Stomach (tissue), 8 donors: ENCODE measurements at regions not wholly inside any gene's neighbourhood (a gene's known extent, or its start where the extent isn't known, plus 50 kb on each side); places are given as distances from the start of the nearest gene placed in this dataset.

Experiments used
- DNase-seq, 2 donors: peaks; one replicate each; pipeline versions ENCODE4 v3.0.0 to v3.0.0-alpha.2; 2013 to 2019
- H3K27ac ChIP-seq, 5 donors: fragments of 200-600 bp in 4 of 5; sonication (generic) in 4 of 5; one replicate each; pipeline ENCODE4 v1.5.1; 2013 to 2019; ENCODE audit warnings: mild to moderate bottlenecking in 1 of 5, moderate library complexity in 1 of 5
- H3K27me3 ChIP-seq, 3 donors: fragments of 200-600 bp; sonication (generic); one replicate each; pipeline ENCODE4 v1.5.1; 2017 to 2019; ENCODE audit warnings: mixed run types in 1 of 3
- H3K36me3 ChIP-seq, 4 donors: fragments of 200-600 bp; sonication (generic); 1 replicate in 3 of 4; 2 replicates in 1 of 4; pipeline ENCODE4 v1.5.1; 2016 to 2019
- H3K4me1 ChIP-seq, 4 donors: fragments of 200-600 bp; sonication (generic); one replicate each; pipeline ENCODE4 v1.5.1; 2016 to 2019
- H3K4me3 ChIP-seq, 4 donors: fragments of 200-600 bp; sonication (generic) in 3 of 4; one replicate each; pipeline ENCODE4 v1.5.1; 2016 to 2019; ENCODE audit warnings: mild to moderate bottlenecking in 1 of 4
- H3K9me3 ChIP-seq, 4 donors: fragments of 200-600 bp; sonication (generic); one replicate each; pipeline ENCODE4 v1.5.1; 2016 to 2019
- CTCF ChIP-seq, 7 experiments: fragments of 450-650 bp in 4 of 7; fragments of 200-600 bp in 3 of 7; sonication (generic) in 3 of 7; IDR thresholded peaks; one replicate each; pipeline ENCODE4 v1.5.1; 2016 to 2019; ENCODE audit warnings: antibody characterized with exemption in 7 of 7, control low read depth in 2 of 7, mild to moderate bottlenecking in 1 of 7
- EP300 ChIP-seq: sonication (generic); formaldehyde crosslinking; IDR thresholded peaks from one replicate; pipeline ENCODE4 v1.6.1; 2017; ENCODE audit warnings: antibody characterized with exemption
- POLR2A ChIP-seq, 4 donors: fragments of 450-650 bp; IDR thresholded peaks; one replicate each; pipeline ENCODE4 v1.6.1; 2016; ENCODE audit warnings: antibody characterized with exemption in 4 of 4, control low read depth in 2 of 4, mild to moderate bottlenecking in 1 of 4, moderate library complexity in 1 of 4
- POLR2AphosphoS5 ChIP-seq, 3 donors: sonication (generic); formaldehyde crosslinking; IDR thresholded peaks; one replicate each; pipeline ENCODE4 v1.6.1; 2016; ENCODE audit warnings: antibody characterized with exemption in 3 of 3
- WGBS, 5 donors: extraction: QIAGEN DNeasy Blood & Tissue Kit in 3 of 5; methylation state at CpG; one replicate each; pipeline versions ENCODE4 v1.1.5 to v1.1.7; 2013 to 2018; 5-methylcytosine and 5-hydroxymethylcytosine counted together
- intact Hi-C: fragments of 100-400 bp; cut with DNase I; formaldehyde crosslinking; loops from one replicate; pipeline ENCODE4 v1.15.1; 2023; ENCODE audit warnings: low total_unique reads
- donor health status: healthy with polysubstance abuse.
- donor health status: Bipolar disorder and iron deficiency.
- donor health status: healthy.

GRCh38 chr7:116422683-116423082 lies 76.9 kb upstream of the CAV2 start:
- intact Hi-C loops = no loop called here

GRCh38 chr7:116423499-116423898 lies 76.0 kb upstream of the CAV2 start:
- Histone ChIP-seq H3K4me1 (peaks cover 0 to 24% (median 11%) of the 10 kb centered on the region in 4 donors), H3K4me3 (no peak overlapping the region), H3K27me3 (no peaks in the 10 kb centered on the region), H3K27ac (no peak overlapping the region), H3K36me3 (no peaks in the 10 kb centered on the region), H3K9me3 (no peaks in the 10 kb centered on the region)
- 45 to 73% (median 62%) methylated on average over 3 of the region's 3 CpGs for WGBS, 5 donors
- intact Hi-C loops = no loop called here
- TF ChIP-seq CTCF (IDR thresholded peaks at IDR 0.05) (no peak), POLR2AphosphoS5 (IDR thresholded peaks at IDR 0.05) (no peak)
- no peak for DNase-seq

More at GRCh38 chr7:116422683-116423082, 76.9 kb upstream of the CAV2 start:
- TF ChIP-seq CTCF (IDR thresholded peaks at IDR 0.05) = no peak
- no peak for TF ChIP-seq EP300
- H3K9me3 ChIP-seq = no peaks in the 10 kb centered on the region
- H3K27ac ChIP-seq = no peak overlapping the region
- no peak for DNase-seq
- no peaks in the 10 kb centered on the region for H3K27me3 ChIP-seq
- no peak overlapping the region for H3K4me3 ChIP-seq
- H3K4me1 ChIP-seq = peaks cover 0 to 29% (median 13%) of the 10 kb centered on the region in 4 donors
- no peaks in the 10 kb centered on the region for H3K36me3 ChIP-seq

GRCh38 chr7:116425647-116426209 lies 73.8 kb upstream of the CAV2 start:
- Histone ChIP-seq H3K27ac (no peak overlapping the region), H3K4me1 (peaks cover 0 to 24% (median 11%) of the 10 kb centered on the region in 4 donors), H3K36me3 (no peaks in the 10 kb centered on the region), H3K9me3 (no peaks in the 10 kb centered on the region), H3K27me3 (no peaks in the 10 kb centered on the region), H3K4me3 (no peak overlapping the region)
- no peak for DNase-seq
- WGBS, 5 donors = 66 to 76% (median 69%) methylated on average over 3 of the region's 3 CpGs
- intact Hi-C loops = no loop called here
- TF ChIP-seq CTCF (IDR thresholded peaks at IDR 0.05) = no peak
- TF ChIP-seq POLR2A (IDR thresholded peaks at IDR 0.05) = no peak
- no peak for TF ChIP-seq EP300
- TF ChIP-seq POLR2AphosphoS5 (IDR thresholded peaks at IDR 0.05) = no peak

- intact Hi-C loops = no loop called here
Measured at GRCh38 chr7:116426428-116427156, 72.9 kb upstream of the CAV2 start.

More at GRCh38 chr7:116426428-116427156, 72.9 kb upstream of the CAV2 start:
- no peaks in the 10 kb centered on the region for H3K9me3 ChIP-seq
- no peaks in the 10 kb centered on the region for H3K27me3 ChIP-seq
- peak; percentile 45 to 72 for DNase-seq
- no peak for TF ChIP-seq POLR2A (IDR thresholded peaks at IDR 0.05)
- TF ChIP-seq EP300 = no peak
- peak in 2 of 3 donors; percentile 67 to 81 for TF ChIP-seq POLR2AphosphoS5 (IDR thresholded peaks at IDR 0.05)
- TF ChIP-seq CTCF (IDR thresholded peaks at IDR 0.05) = no peak
- H3K36me3 ChIP-seq = no peaks in the 10 kb centered on the region
- 28 to 41% (median 36%) methylated on average over 4 of the region's 4 CpGs for WGBS, 5 donors
- H3K27ac ChIP-seq = no peak overlapping the region
- H3K4me3 ChIP-seq = no peak overlapping the region
- peaks cover 0 to 24% (median 11%) of the 10 kb centered on the region in 4 donors for H3K4me1 ChIP-seq
